ENCODE measurements at regions not wholly inside any gene's neighbourhood (a gene's known extent, or its start where the extent isn't known, plus 50 kb on each side); places are given as distances from the start of the nearest gene placed in this dataset.
A peak's percentile ranks its signal among the peaks of the same experiment; 100 is the strongest.

GRCh38 chr15:39488961-39489360 lies 91.9 kb upstream of the THBS1 start:
- H3K27ac ChIP-seq (ENCODE audit: low read depth, low read length): no peak overlapping the region
- WGBS, 3 donors: 50 to 68% (median 59%) methylated on average over 1 of the region's 1 CpG

DNA sequence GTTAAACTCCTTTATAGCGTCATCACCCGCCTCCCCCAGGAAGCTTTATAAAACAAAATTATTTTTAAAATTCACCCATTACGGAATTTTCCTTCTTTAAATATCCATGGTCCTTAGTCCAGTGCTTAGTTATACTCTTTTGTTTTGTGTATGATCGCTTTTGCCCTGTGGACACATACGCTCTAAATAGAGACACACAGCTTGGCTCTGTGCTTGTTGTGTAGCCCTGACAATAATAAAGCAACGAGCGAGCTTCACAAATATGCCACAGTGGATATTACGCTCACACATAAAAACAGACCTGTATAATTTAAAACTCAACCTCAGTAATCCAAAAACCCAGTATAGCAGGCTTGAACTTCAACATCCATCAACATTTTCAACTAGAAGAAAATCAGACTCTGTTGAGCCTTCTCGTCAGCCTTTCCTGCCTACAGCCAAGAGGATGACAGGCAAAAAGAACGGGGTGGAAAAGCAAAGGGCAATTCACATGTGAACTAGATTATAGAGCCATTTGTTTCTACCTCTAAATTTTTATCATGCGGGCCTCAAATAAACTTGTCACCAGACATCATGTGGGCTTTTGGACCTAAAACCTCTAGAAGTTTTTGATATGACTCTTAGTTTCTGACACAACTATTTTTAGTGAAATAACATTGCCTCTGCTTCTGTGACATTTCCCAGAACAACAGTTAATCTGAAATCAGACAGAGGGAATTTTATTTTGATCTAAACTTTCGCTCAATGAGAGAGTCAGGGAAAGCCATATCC lies 89.6 kb upstream of the THBS1 start:
- 91 to 95% (median 91%) methylated on average over 12 of the region's 12 CpGs for WGBS, 3 donors
- no peak overlapping the region for H3K27ac ChIP-seq (ENCODE audit: low read depth, low read length)

DNA sequence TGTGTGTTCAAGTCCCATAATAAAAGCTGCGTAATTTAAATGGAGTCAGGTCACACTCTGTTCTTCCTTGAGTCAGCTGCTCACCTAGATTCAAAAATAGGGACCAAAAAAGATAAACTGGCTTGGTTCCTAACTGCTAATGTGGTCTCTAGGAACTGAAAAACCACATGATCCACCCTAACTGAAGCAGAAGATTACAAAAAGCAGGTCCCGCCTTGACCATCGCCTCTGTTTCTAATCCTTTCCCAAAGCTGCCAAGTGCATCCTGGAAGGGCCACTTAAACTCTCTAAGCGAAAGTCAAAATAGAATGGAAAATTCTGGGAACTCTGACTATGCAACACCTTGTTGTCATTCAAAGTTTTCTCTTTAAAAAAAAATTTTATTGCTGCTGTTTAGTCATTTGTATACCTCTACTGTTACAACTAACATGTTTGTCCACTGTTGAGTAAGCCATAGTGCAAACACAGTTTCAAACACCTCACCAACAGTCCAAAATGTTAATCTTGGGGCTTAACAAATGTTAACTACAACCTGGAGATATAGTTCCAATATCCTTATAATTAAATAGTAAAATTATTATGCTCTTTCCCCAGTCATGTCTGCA lies 88.9 kb upstream of the THBS1 start:
- H3K27ac ChIP-seq (ENCODE audit: low read depth, low read length): no peak overlapping the region
- 65 to 72% (median 66%) methylated on average over 4 of the region's 4 CpGs for WGBS, 3 donors

- no peak overlapping the region for H3K27ac ChIP-seq (ENCODE audit: low read depth, low read length)
- WGBS, 3 donors: 66 to 76% (median 73%) methylated on average over 3 of the region's 3 CpGs
Observed at GRCh38 chr15:39493424-39494067, 87.3 kb upstream of the THBS1 start.

DNA sequence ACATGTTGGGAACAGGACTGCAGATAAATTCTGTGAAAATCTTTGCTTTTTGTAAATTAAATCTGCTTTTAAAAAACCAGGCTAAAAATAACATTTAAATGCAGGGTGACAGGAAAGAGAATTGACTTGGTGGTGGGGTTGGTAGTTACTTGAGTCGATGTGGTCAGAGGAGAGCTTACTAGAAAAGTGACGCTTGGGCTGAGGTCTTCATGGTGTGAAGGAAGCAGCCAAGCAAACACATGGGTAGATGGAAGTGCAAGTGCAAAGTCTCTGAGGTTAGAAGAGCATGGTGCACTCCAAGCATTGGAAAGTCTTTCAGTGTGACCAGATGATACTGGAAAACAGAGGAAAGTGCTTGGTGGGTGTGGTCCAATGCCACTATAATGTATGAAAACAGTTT lies 86.4 kb upstream of the THBS1 start:
- 79 to 97% (median 93%) methylated on average over 2 of the region's 2 CpGs for WGBS, 3 donors

GRCh38 chr15:39495871-39496840 lies 84.7 kb upstream of the THBS1 start:
- 52 to 57% (median 53%) methylated on average over 8 of the region's 8 CpGs for WGBS, 3 donors
- H3K27ac ChIP-seq (ENCODE audit: low read depth, low read length): no peak overlapping the region

More for the DNA sequence above, 86.4 kb upstream of the THBS1 start:
- no peak overlapping the region for H3K27ac ChIP-seq (ENCODE audit: low read depth, low read length)

GRCh38 chr15:39497016-39497758 lies 83.7 kb upstream of the THBS1 start:
- no peak overlapping the region for H3K27ac ChIP-seq (ENCODE audit: low read depth, low read length)
- WGBS, 3 donors: 74 to 85% (median 79%) methylated on average over 6 of the region's 6 CpGs

- 50 to 58% (median 54%) methylated on average over 4 of the region's 4 CpGs for WGBS, 3 donors
- peak overlapping the region; percentile 34 for H3K27ac ChIP-seq (ENCODE audit: low read depth, low read length)
Observed at GRCh38 chr15:39497759-39498565, 82.9 kb upstream of the THBS1 start.

GRCh38 chr15:39498629-39499028 lies 82.2 kb upstream of the THBS1 start:
- peak overlapping the region; percentile 34 for H3K27ac ChIP-seq (ENCODE audit: low read depth, low read length)
- 58 to 85% (median 68%) methylated on average over 4 of the region's 4 CpGs for WGBS, 3 donors

GRCh38 chr15:39499042-39499441 lies 81.8 kb upstream of the THBS1 start:
- WGBS, 3 donors: 67 to 85% (median 70%) methylated on average over 1 of the region's 1 CpG
- peak overlapping the region; percentile 34 for H3K27ac ChIP-seq (ENCODE audit: low read depth, low read length)

- no peak overlapping the region for H3K27ac ChIP-seq (ENCODE audit: low read depth, low read length)
- WGBS, 3 donors: 66 to 80% (median 77%) methylated on average over 4 of the region's 4 CpGs
Observed at GRCh38 chr15:39499681-39500080, 81.2 kb upstream of the THBS1 start.

- WGBS, 3 donors: 83 to 91% (median 89%) methylated on average over 6 of the region's 6 CpGs
Observed at GRCh38 chr15:39501366-39502081, 79.4 kb upstream of the THBS1 start.

GRCh38 chr15:39502082-39502447 lies 78.8 kb upstream of the THBS1 start:
- WGBS, 3 donors: 89 to 92% (median 90%) methylated on average over 4 of the region's 4 CpGs
- H3K27ac ChIP-seq (ENCODE audit: low read depth, low read length): no peak overlapping the region

More at GRCh38 chr15:39501366-39502081, 79.4 kb upstream of the THBS1 start:
- H3K27ac ChIP-seq (ENCODE audit: low read depth, low read length): no peak overlapping the region

- H3K27ac ChIP-seq (ENCODE audit: low read depth, low read length): no peak overlapping the region
- 63 to 71% (median 69%) methylated on average over 4 of the region's 4 CpGs for WGBS, 3 donors
Observed at GRCh38 chr15:39502611-39503195, 78.2 kb upstream of the THBS1 start.

DNA sequence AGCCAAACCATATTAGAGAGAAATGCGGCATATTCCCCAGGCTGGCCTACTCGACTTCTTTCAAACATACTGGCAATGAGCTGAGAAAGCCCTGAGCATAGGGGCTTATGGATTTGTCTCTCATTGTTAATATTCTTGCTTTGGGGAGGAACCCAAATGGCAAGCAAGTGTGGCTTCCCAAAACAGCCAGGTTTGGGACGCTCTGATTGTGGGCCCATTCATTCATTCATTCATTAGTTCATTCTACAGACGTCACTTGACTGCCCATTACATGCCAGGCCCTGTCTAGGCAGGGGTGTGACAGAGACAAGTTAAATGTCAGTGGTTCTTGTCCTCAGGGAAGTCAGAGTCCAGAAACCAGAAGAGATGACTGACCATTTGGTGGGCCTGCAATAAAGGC lies 77.4 kb upstream of the THBS1 start:
- H3K27ac ChIP-seq (ENCODE audit: low read depth, low read length): no peak overlapping the region
- 95 to 98% (median 96%) methylated on average over 4 of the region's 4 CpGs for WGBS, 3 donors

GRCh38 chr15:39504808-39505207 lies 76.1 kb upstream of the THBS1 start:
- WGBS, 3 donors: 82 to 91% (median 89%) methylated on average over 1 of the region's 1 CpG

More at GRCh38 chr15:39504808-39505207, 76.1 kb upstream of the THBS1 start:
- H3K27ac ChIP-seq (ENCODE audit: low read depth, low read length): no peak overlapping the region

All from adipose tissue (tissue), 3 donors.